GM12864 (cell line): ENCODE measurements at regions not wholly inside any gene's neighbourhood (a gene's known extent, or its start where the extent isn't known, plus 50 kb on each side); places are given as distances from the start of the nearest gene placed in this dataset.

Experiments
- DNase-seq: peaks from one replicate; pipeline ENCODE4 v3.0.0-alpha.2; 2011; ENCODE audit warnings: low read depth
- H3K4me3 ChIP-seq: 2 replicates; pipeline ENCODE4 v1.5.1; 2011; ENCODE audit warnings: mild to moderate bottlenecking, low read depth, low read length, control low read depth
- CTCF ChIP-seq: IDR thresholded peaks from 2 replicates; pipeline ENCODE4 v1.5.1; 2011; ENCODE audit warnings: low read depth, mild to moderate bottlenecking, moderate library complexity, low read length, control low read depth, inconsistent platforms; ENCODE audit errors: missing control alignments

- no peak overlapping the region for H3K4me3 ChIP-seq
- DNase-seq, result no peak
- no peak for TF ChIP-seq CTCF
Measured at GRCh38 chr3:28905798-28906197, 375.1 kb upstream of the RBMS3 start.

- no peak for TF ChIP-seq CTCF
- DNase-seq, result no peak
- H3K4me3 ChIP-seq, result no peak overlapping the region
Measured at GRCh38 chr3:28906561-28907310, 374.1 kb upstream of the RBMS3 start.

GRCh38 chr3:28907616-28908015 lies 373.3 kb upstream of the RBMS3 start:
- no peak for DNase-seq
- H3K4me3 ChIP-seq, result no peak overlapping the region
- no peak for TF ChIP-seq CTCF

GRCh38 chr3:28912120-28912885 lies 368.6 kb upstream of the RBMS3 start:
- no peak for DNase-seq
- TF ChIP-seq CTCF, result no peak
- H3K4me3 ChIP-seq, result no peak overlapping the region

GRCh38 chr3:28915741-28916500 lies 364.9 kb upstream of the RBMS3 start:
- DNase-seq, result no peak
- peak; percentile 40 for TF ChIP-seq CTCF
- no peak overlapping the region for H3K4me3 ChIP-seq

- peak; percentile 60 for DNase-seq
- H3K4me3 ChIP-seq, result no peak overlapping the region; the same call in 1 of the 2 replicates
- peak; percentile 64 for TF ChIP-seq CTCF
Measured at GRCh38 chr3:28916713-28917499, 364.0 kb upstream of the RBMS3 start.
